ENCODE measurements at regions not wholly inside any gene's neighbourhood (a gene's known extent, or its start where the extent isn't known, plus 50 kb on each side); places are given as distances from the start of the nearest gene placed in this dataset.

GRCh38 chr6:82013561-82014530, 233.7 kb downstream of the IBTK start:
- DNase-seq: no peak

GRCh38 chr6:82006027-82006738, 241.4 kb downstream of the IBTK start:
- DNase-seq: no peak

- DNase-seq: no peak
These were observed 247.0 kb downstream of the IBTK start for GRCh38 chr6:82000551-82000950.

- no peak for DNase-seq
These were observed 247.3 kb upstream of the TENT5A start for GRCh38 chr6:81999826-82000225.

- DNase-seq: no peak
These were observed 246.8 kb upstream of the TENT5A start for GRCh38 chr6:81999270-81999669.

GRCh38 chr6:81998432-81998831, 246.0 kb upstream of the TENT5A start:
- no peak for DNase-seq

- no peak for DNase-seq
These were observed 244.8 kb upstream of the TENT5A start for GRCh38 chr6:81997090-81997926.

GRCh38 chr6:81996414-81996813, 243.9 kb upstream of the TENT5A start:
- DNase-seq: no peak

GRCh38 chr6:81995548-81996289, 243.2 kb upstream of the TENT5A start:
- DNase-seq: no peak

GRCh38 chr6:81988871-81989270, 236.4 kb upstream of the TENT5A start:
- no peak for DNase-seq

GRCh38 chr6:81988446-81988845, 236.0 kb upstream of the TENT5A start:
- DNase-seq: no peak

- no peak for DNase-seq
These were observed 234.8 kb upstream of the TENT5A start for GRCh38 chr6:81987293-81987692.

GRCh38 chr6:81985191-81985590, 232.7 kb upstream of the TENT5A start:
- no peak for DNase-seq

GRCh38 chr6:81984599-81984998, 232.1 kb upstream of the TENT5A start:
- DNase-seq: no peak

- DNase-seq: no peak
These were observed 229.3 kb upstream of the TENT5A start for GRCh38 chr6:81981812-81982211.

GRCh38 chr6:81979767-81980166, 227.3 kb upstream of the TENT5A start:
- DNase-seq: no peak

- no peak for DNase-seq
These were observed 226.8 kb upstream of the TENT5A start for GRCh38 chr6:81979329-81979728.

GRCh38 chr6:81978230-81978629, 225.7 kb upstream of the TENT5A start:
- DNase-seq: no peak

- DNase-seq: no peak
These were observed 225.0 kb upstream of the TENT5A start for GRCh38 chr6:81977486-81977885.

GRCh38 chr6:81969814-81970213, 217.3 kb upstream of the TENT5A start:
- no peak for DNase-seq

- no peak for DNase-seq
These were observed 216.5 kb upstream of the TENT5A start for GRCh38 chr6:81969011-81969410.

- DNase-seq: no peak
These were observed 214.5 kb upstream of the TENT5A start for GRCh38 chr6:81966968-81967367.

Data from midbrain (tissue), 1 donor.